ENCODE measurements at regions not wholly inside any gene's neighbourhood (a gene's known extent, or its start where the extent isn't known, plus 50 kb on each side); places are given as distances from the start of the nearest gene placed in this dataset.

GRCh38 chr12:116354534-116354933, 77.0 kb upstream of the MED13L start:
- Histone ChIP-seq H3K27me3 (no peaks in the 10 kb centered on the region), H3K9me3 (no peaks in the 10 kb centered on the region), H3K27ac (no peak overlapping the region), H3K36me3 (no peaks in the 10 kb centered on the region), H3K4me3 (no peak overlapping the region), H3K4me1 (peaks cover 4 to 12% (median 10%) of the 10 kb centered on the region in 4 donors)
- TF ChIP-seq EP300 (IDR thresholded peaks at IDR 0.05): no peak
- TF ChIP-seq, protein P1, sequence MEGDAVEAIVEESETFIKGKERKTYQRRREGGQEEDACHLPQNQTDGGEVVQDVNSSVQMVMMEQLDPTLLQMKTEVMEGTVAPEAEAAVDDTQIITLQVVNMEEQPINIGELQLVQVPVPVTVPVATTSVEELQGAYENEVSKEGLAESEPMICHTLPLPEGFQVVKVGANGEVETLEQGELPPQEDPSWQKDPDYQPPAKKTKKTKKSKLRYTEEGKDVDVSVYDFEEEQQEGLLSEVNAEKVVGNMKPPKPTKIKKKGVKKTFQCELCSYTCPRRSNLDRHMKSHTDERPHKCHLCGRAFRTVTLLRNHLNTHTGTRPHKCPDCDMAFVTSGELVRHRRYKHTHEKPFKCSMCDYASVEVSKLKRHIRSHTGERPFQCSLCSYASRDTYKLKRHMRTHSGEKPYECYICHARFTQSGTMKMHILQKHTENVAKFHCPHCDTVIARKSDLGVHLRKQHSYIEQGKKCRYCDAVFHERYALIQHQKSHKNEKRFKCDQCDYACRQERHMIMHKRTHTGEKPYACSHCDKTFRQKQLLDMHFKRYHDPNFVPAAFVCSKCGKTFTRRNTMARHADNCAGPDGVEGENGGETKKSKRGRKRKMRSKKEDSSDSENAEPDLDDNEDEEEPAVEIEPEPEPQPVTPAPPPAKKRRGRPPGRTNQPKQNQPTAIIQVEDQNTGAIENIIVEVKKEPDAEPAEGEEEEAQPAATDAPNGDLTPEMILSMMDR (IDR thresholded peaks at IDR 0.05): no peak
- TF ChIP-seq POLR2A (IDR thresholded peaks at IDR 0.05): no peak
- no peak for TF ChIP-seq POLR2AphosphoS5 (IDR thresholded peaks at IDR 0.05)
- DNase-seq (no peak), ATAC-seq (ENCODE audit: low FRiP score in 2 of 2) (no peak)
- WGBS, 2 donors: 85 to 87% methylated on average over 5 of the region's 5 CpGs

GRCh38 chr12:116354950-116355783, 77.7 kb upstream of the MED13L start:
- TF ChIP-seq, protein P1 (IDR thresholded peaks at IDR 0.05): no peak
- TF ChIP-seq POLR2A (IDR thresholded peaks at IDR 0.05) (no peak), POLR2AphosphoS5 (IDR thresholded peaks at IDR 0.05) (no peak), EP300 (IDR thresholded peaks at IDR 0.05) (no peak)
- Histone ChIP-seq H3K36me3 (no peaks in the 10 kb centered on the region), H3K4me3 (no peak overlapping the region), H3K27me3 (no peaks in the 10 kb centered on the region), H3K9me3 (no peaks in the 10 kb centered on the region), H3K4me1 (peaks cover 10 to 17% (median 15%) of the 10 kb centered on the region in 4 donors), H3K27ac (no peak overlapping the region)
- DNase-seq (no peak), ATAC-seq (ENCODE audit: low FRiP score in 2 of 2) (no peak)
- WGBS, 2 donors: 66 to 77% methylated on average over 13 to 15 of the region's 15 CpGs

- ATAC-seq (ENCODE audit: low FRiP score in 2 of 2) (no peak), DNase-seq (no peak)
- Histone ChIP-seq H3K9me3 (no peaks in the 10 kb centered on the region), H3K36me3 (no peaks in the 10 kb centered on the region), H3K4me3 (peak overlapping the region in 2 of 4 donors; percentile 10 to 19), H3K4me1 (peaks cover 11 to 24% (median 18%) of the 10 kb centered on the region in 4 donors), H3K27ac (peak overlapping the region; percentile 73 to 83 (median 81)), H3K27me3 (no peaks in the 10 kb centered on the region)
- TF ChIP-seq EP300 (IDR thresholded peaks at IDR 0.05): no peak
- TF ChIP-seq POLR2AphosphoS5 (IDR thresholded peaks at IDR 0.05): no peak
- TF ChIP-seq, protein P1 (IDR thresholded peaks at IDR 0.05): no peak
- TF ChIP-seq POLR2A (IDR thresholded peaks at IDR 0.05): no peak
- WGBS, 2 donors: 39 to 60% methylated on average over 3 of the region's 3 CpGs
Observed at GRCh38 chr12:116358536-116358892, 81.0 kb upstream of the MED13L start.

GRCh38 chr12:116358893-116359761, 81.6 kb upstream of the MED13L start:
- WGBS, 2 donors: 0 to 14% methylated on average over 6 to 10 of the region's 10 CpGs
- peak; percentile 93 to 94 for DNase-seq
- ATAC-seq (ENCODE audit: low FRiP score in 2 of 2): peak; percentile 94
- no peaks in the 10 kb centered on the region for H3K27me3 ChIP-seq
- H3K27ac ChIP-seq: peak overlapping the region; percentile 73 to 83 (median 81)
- H3K9me3 ChIP-seq: no peaks in the 10 kb centered on the region
- H3K36me3 ChIP-seq: no peaks in the 10 kb centered on the region
- H3K4me3 ChIP-seq: peak overlapping the region in 2 of 4 donors; percentile 19 to 28
- peaks cover 11 to 24% (median 18%) of the 10 kb centered on the region in 4 donors for H3K4me1 ChIP-seq
- TF ChIP-seq, protein P1 (IDR thresholded peaks at IDR 0.05): no peak
- TF ChIP-seq POLR2A (IDR thresholded peaks at IDR 0.05) (peak in 1 of 4 donors; percentile 23), POLR2AphosphoS5 (IDR thresholded peaks at IDR 0.05) (peak in 1 of 2 donors; percentile 25), EP300 (IDR thresholded peaks at IDR 0.05) (peak in 1 of 4 donors; percentile 41)

Data from upper lobe of left lung (tissue), 6 donors.